Thyroid gland (tissue), 4 donors: ENCODE measurements at regions not wholly inside any gene's neighbourhood (a gene's known extent, or its start where the extent isn't known, plus 50 kb on each side); places are given as distances from the start of the nearest gene placed in this dataset.

Experiments used
- DNase-seq, 2 donors: peaks; one replicate each; pipeline ENCODE4 v3.0.0-alpha.2; 2019
- H3K27ac ChIP-seq, 3 donors: fragments of 200-600 bp; sonication (generic); 1 replicate in 2 of 3; 2 replicates in 1 of 3; pipeline ENCODE4 v1.5.1; 2016 to 2019; ENCODE audit warnings: mild to moderate bottlenecking in 1 of 3, moderate library complexity in 1 of 3
- H3K27me3 ChIP-seq: fragments of 200-600 bp; sonication (generic); one replicate; pipeline ENCODE4 v1.5.1; 2019
- H3K36me3 ChIP-seq, 2 donors: fragments of 200-600 bp; sonication (generic); one replicate each; pipeline ENCODE4 v1.5.1; 2016 to 2019
- H3K4me1 ChIP-seq, 2 donors: fragments of 200-600 bp; sonication (generic); one replicate each; pipeline ENCODE4 v1.5.1; 2017 to 2019
- H3K4me3 ChIP-seq, 3 donors: fragments of 200-600 bp; sonication (generic); replicated peaks in 1 of 3; 1 replicate in 2 of 3; 2 replicates in 1 of 3; pipeline ENCODE4 v1.5.1; 2016; ENCODE audit warnings: mild to moderate bottlenecking in 1 of 3
- H3K9me3 ChIP-seq: fragments of 200-600 bp; sonication (generic); one replicate; pipeline ENCODE4 v1.5.1; 2017
- POLR2A ChIP-seq, 2 donors: fragments of 450-650 bp; IDR thresholded peaks; one replicate each; pipeline ENCODE4 v1.6.1; 2017; ENCODE audit warnings: antibody characterized with exemption in 2 of 2, mild to moderate bottlenecking in 2 of 2, moderate library complexity in 1 of 2
- WGBS, 2 donors: methylation state at CpG; one replicate each; pipeline ENCODE4 v1.1.5; 2017; 5-methylcytosine and 5-hydroxymethylcytosine counted together
- intact Hi-C: fragments of 100-400 bp; cut with DNase I; formaldehyde crosslinking; loops from one replicate; pipeline ENCODE4 v1.15.1; 2023
- TF ChIP-seq, protein P1 (sequence below), 6 experiments: fragments of 200-600 bp in 3 of 6; fragments of 450-650 bp in 3 of 6; sonication (generic) in 3 of 6; IDR thresholded peaks; one replicate each; pipeline ENCODE4 v1.5.1; 2016 to 2019; ENCODE audit warnings: antibody characterized with exemption in 6 of 6, mild to moderate bottlenecking in 2 of 6, inconsistent platforms in 1 of 6, moderate library complexity in 1 of 6

DNA sequence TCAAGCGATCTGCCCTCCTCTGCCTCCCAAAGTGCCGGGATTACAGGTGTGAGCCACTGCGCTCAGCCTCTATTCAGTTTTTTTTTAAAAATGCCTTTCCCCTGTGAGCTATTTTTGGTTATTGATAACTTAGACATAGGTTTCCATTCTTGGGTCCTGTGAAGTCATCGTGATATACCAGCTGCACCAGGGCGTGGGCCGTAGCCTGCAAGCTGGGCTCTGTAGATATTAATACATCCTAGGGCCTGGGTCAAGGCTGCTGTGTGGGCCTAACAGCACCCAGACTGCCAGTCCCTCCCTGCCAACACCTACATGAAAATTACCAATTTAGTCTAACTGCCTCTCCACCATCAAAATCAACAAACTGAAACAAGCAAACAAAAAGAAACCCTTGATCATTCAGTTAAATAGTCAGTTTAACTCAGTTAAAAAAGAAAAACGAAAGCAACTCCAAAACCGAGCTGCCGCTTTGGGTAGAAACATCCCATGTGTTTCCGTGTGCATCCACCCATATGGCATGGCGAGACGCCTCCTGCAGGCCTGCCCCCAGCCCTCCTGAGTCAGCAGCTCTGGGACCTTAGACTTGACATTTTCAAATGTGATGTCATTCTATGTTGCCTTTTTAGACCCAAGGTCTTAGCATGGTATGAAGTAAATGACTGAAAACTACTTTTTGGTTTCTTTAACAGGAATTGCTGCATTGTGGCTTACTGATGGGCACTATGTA lies 330.2 kb downstream of the GLRX3 start:
- no peaks in the 10 kb centered on the region for H3K36me3 ChIP-seq
- no peaks in the 10 kb centered on the region for H3K9me3 ChIP-seq
- no peaks in the 10 kb centered on the region for H3K4me1 ChIP-seq
- H3K27ac ChIP-seq: no peak overlapping the region
- H3K4me3 ChIP-seq: no peak overlapping the region
- WGBS, 2 donors: 94 to 96% methylated on average over 12 of the region's 12 CpGs
- TF ChIP-seq POLR2A (IDR thresholded peaks at IDR 0.05): no peak
- TF ChIP-seq, protein P1, sequence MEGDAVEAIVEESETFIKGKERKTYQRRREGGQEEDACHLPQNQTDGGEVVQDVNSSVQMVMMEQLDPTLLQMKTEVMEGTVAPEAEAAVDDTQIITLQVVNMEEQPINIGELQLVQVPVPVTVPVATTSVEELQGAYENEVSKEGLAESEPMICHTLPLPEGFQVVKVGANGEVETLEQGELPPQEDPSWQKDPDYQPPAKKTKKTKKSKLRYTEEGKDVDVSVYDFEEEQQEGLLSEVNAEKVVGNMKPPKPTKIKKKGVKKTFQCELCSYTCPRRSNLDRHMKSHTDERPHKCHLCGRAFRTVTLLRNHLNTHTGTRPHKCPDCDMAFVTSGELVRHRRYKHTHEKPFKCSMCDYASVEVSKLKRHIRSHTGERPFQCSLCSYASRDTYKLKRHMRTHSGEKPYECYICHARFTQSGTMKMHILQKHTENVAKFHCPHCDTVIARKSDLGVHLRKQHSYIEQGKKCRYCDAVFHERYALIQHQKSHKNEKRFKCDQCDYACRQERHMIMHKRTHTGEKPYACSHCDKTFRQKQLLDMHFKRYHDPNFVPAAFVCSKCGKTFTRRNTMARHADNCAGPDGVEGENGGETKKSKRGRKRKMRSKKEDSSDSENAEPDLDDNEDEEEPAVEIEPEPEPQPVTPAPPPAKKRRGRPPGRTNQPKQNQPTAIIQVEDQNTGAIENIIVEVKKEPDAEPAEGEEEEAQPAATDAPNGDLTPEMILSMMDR (IDR thresholded peaks at IDR 0.05): no peak
- no peak for DNase-seq
- H3K27me3 ChIP-seq: no peaks in the 10 kb centered on the region
- intact Hi-C loops: no loop called here

DNA sequence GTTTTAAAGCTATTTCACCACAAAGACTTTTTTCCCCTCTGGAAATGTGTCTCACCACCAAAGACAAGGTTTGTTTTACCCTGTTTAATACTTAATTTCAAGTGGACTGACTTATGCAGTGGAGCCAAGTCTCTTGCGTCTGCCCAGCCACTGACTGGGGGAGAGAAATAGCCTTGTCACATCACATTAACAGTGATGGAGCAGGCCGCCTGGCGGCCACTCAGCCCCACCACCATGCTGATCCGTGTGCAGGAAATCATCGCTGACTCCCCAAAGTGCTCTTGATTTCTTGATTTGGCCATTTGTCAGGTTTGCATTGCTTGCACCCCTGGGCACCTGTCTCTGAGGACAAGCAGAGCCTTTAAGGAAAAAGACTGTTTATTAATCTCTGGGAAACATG lies 334.1 kb downstream of the GLRX3 start:
- H3K4me1 ChIP-seq: no peaks in the 10 kb centered on the region
- no peaks in the 10 kb centered on the region for H3K9me3 ChIP-seq
- 34 to 48% methylated on average over 2 to 5 of the region's 5 CpGs for WGBS, 2 donors
- H3K27ac ChIP-seq: no peak overlapping the region
- H3K4me3 ChIP-seq: no peak overlapping the region
- TF ChIP-seq, protein P1 (IDR thresholded peaks at IDR 0.05): no peak
- no peak for TF ChIP-seq POLR2A (IDR thresholded peaks at IDR 0.05)
- no peaks in the 10 kb centered on the region for H3K36me3 ChIP-seq
- intact Hi-C loops: no loop called here
- no peak for DNase-seq
- H3K27me3 ChIP-seq: no peaks in the 10 kb centered on the region

DNA sequence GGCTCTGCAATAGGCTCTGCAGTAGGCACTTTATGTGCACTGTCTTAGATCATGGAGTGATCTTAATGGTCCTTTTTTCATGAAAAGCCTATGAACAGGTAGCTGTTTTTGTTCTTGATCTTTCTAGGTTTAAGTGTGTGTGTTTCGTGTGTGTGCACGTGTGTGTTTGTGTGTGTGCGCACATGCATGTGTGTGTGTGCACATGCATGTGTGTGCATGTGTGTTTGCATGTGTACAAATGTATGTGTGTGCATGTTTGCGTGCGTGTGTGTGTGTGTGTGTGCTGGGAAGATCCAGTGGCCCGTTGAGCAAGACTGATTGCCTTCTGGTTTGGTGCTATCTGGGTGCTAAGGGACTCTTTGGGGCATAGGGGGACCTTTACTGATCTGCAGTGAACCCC lies 334.8 kb downstream of the GLRX3 start:
- H3K27me3 ChIP-seq: no peaks in the 10 kb centered on the region
- H3K4me3 ChIP-seq: no peak overlapping the region
- no peaks in the 10 kb centered on the region for H3K4me1 ChIP-seq
- intact Hi-C loops: no loop called here
- 89 to 95% methylated on average over 6 of the region's 6 CpGs for WGBS, 2 donors
- H3K27ac ChIP-seq: no peak overlapping the region
- no peak for TF ChIP-seq POLR2A (IDR thresholded peaks at IDR 0.05)
- TF ChIP-seq, protein P1 (IDR thresholded peaks at IDR 0.05): no peak
- no peaks in the 10 kb centered on the region for H3K9me3 ChIP-seq
- no peaks in the 10 kb centered on the region for H3K36me3 ChIP-seq
- DNase-seq: no peak

- Histone ChIP-seq H3K4me1 (no peaks in the 10 kb centered on the region), H3K9me3 (no peaks in the 10 kb centered on the region), H3K4me3 (no peak overlapping the region), H3K27me3 (no peaks in the 10 kb centered on the region), H3K36me3 (no peaks in the 10 kb centered on the region), H3K27ac (no peak overlapping the region)
- no peak for DNase-seq
- intact Hi-C loops: no loop called here
- TF ChIP-seq POLR2A (IDR thresholded peaks at IDR 0.05): no peak
- TF ChIP-seq, protein P1 (IDR thresholded peaks at IDR 0.05): no peak
- WGBS, 2 donors: 83 to 85% methylated on average over 11 of the region's 11 CpGs
Measured at GRCh38 chr10:130471486-130471885, 335.3 kb downstream of the GLRX3 start.

GRCh38 chr10:130472236-130472635 lies 336.0 kb downstream of the GLRX3 start:
- H3K27ac ChIP-seq: no peak overlapping the region
- TF ChIP-seq POLR2A (IDR thresholded peaks at IDR 0.05): no peak
- TF ChIP-seq, protein P1 (IDR thresholded peaks at IDR 0.05): no peak
- no peaks in the 10 kb centered on the region for H3K4me1 ChIP-seq
- H3K27me3 ChIP-seq: no peaks in the 10 kb centered on the region
- no peak for DNase-seq
- 88 to 91% methylated on average over 5 of the region's 5 CpGs for WGBS, 2 donors
- H3K4me3 ChIP-seq: no peak overlapping the region
- intact Hi-C loops: no loop called here
- no peaks in the 10 kb centered on the region for H3K36me3 ChIP-seq
- H3K9me3 ChIP-seq: no peaks in the 10 kb centered on the region
